PC-9 (cell line): ENCODE measurements at regions not wholly inside any gene's neighbourhood (a gene's known extent, or its start where the extent isn't known, plus 50 kb on each side); places are given as distances from the start of the nearest gene placed in this dataset.

Experiments used
- CTCF ChIP-seq: fragments of 200-600 bp; sonication (generic); conservative IDR thresholded peaks from 2 replicates; pipeline ENCODE4 v1.6.1; 2017; ENCODE audit warnings: mixed run types, antibody characterized with exemption, mild to moderate bottlenecking, moderate library complexity
- EZH2 ChIP-seq: fragments of 200-600 bp; sonication (generic); IDR thresholded peaks from 2 replicates; pipeline ENCODE4 v1.8.0; 2017; ENCODE audit warnings: antibody characterized with exemption, low read depth

GRCh38 chr13:62747629-62748028, 1332.0 kb upstream of the PCDH20 start:
- TF ChIP-seq CTCF: no peak
- TF ChIP-seq EZH2: no peak
